IMR-90 (cell line): ENCODE measurements at regions not wholly inside any gene's neighbourhood (a gene's known extent, or its start where the extent isn't known, plus 50 kb on each side); places are given as distances from the start of the nearest gene placed in this dataset.

Experiments used
- ATAC-seq: fragments of 200-7000 bp; cut with Tn5 transposase; 2 replicates; pipeline ENCODE4 v1.9.1; 2020; ENCODE audit warnings: low read depth, mild to moderate bottlenecking, moderate library complexity
- BruUV-seq: library from RNA; stranded (reverse); fragments of 400-500 nt; replicated peaks from 2 replicates; lab custom pipeline; 2021; lab: Mats Ljungman, UMichigan
- CTCF ChIA-PET: fragments of 300-600 bp; formaldehyde crosslinking; extraction: SDS; loops from one replicate; lab custom pipeline; 2021; ENCODE audit warnings: antibody characterized with exemption; lab: Yijun Ruan, JAX
- POLR2A ChIA-PET: fragments of 300-600 bp; sonication (Branson Sonifier 250); formaldehyde crosslinking; loops from one replicate; lab custom pipeline; 2022; ENCODE audit warnings: antibody characterized with exemption; ENCODE audit not compliant: unreplicated experiment; lab: Charles Lee
- DNase-seq: peaks from one replicate; pipeline ENCODE4 v3.0.0; 2013
- H2AFZ ChIP-seq: replicated peaks from 2 replicates; pipeline ENCODE3; 2013; ENCODE audit warnings: low read length, mild to moderate bottlenecking; ENCODE audit not compliant: poor library complexity
- H2AK5ac ChIP-seq: 2 replicates; pipeline ENCODE4 v1.6.1; 2013; ENCODE audit warnings: low read depth, low read length, inconsistent platforms
- H2AK9ac ChIP-seq: replicated peaks from 2 replicates; pipeline ENCODE3; 2013; ENCODE audit warnings: mild to moderate bottlenecking, low read depth, low read length, moderate library complexity; ENCODE audit not compliant: poor library complexity
- H2BK120ac ChIP-seq: 2 replicates; pipeline ENCODE4 v1.6.1; 2013; ENCODE audit warnings: low read depth, low read length, inconsistent platforms
- H2BK15ac ChIP-seq: 3 replicates; pipeline ENCODE4 v1.6.1; 2013; ENCODE audit warnings: low read depth, low read length, inconsistent platforms
- H2BK20ac ChIP-seq: 2 replicates; pipeline ENCODE4 v1.6.1; 2013; ENCODE audit warnings: low read depth, mild to moderate bottlenecking, inconsistent platforms, low read length, moderate library complexity
- H2BK5ac ChIP-seq: 2 replicates; pipeline ENCODE4 v1.6.1; 2013; ENCODE audit warnings: mild to moderate bottlenecking, low read depth, low read length, inconsistent platforms; ENCODE audit not compliant: poor library complexity, severe bottlenecking
- H3K14ac ChIP-seq: replicated peaks from 2 replicates; pipeline ENCODE4 v1.6.1; 2013; ENCODE audit warnings: low read depth, low read length, inconsistent platforms
- H3K18ac ChIP-seq: 2 replicates; pipeline ENCODE4 v1.6.1; 2013; ENCODE audit warnings: low read depth, low read length, control low read depth
- H3K23ac ChIP-seq: 2 replicates; pipeline ENCODE4 v1.6.1; 2013; ENCODE audit warnings: low read depth, low read length, inconsistent platforms
- H3K27ac ChIP-seq: 2 replicates; pipeline ENCODE4 v1.5.1; 2013; ENCODE audit warnings: mild to moderate bottlenecking, control low read depth, low read length; ENCODE audit not compliant: insufficient read depth
- H3K27me3 ChIP-seq: 2 replicates; pipeline ENCODE4 v1.6.1; 2013; ENCODE audit warnings: low read length; ENCODE audit not compliant: control insufficient read depth, insufficient read depth
- H3K36me3 ChIP-seq: 2 replicates; pipeline ENCODE4 v1.6.1; 2013; ENCODE audit warnings: low read length, mixed read lengths; ENCODE audit not compliant: control insufficient read depth, insufficient read depth
- H3K4ac ChIP-seq: 2 replicates; pipeline ENCODE4 v1.6.1; 2013; ENCODE audit warnings: low read depth, low read length, inconsistent platforms
- H3K4me1 ChIP-seq: 2 replicates; pipeline ENCODE4 v1.6.1; 2013; ENCODE audit warnings: low read length, mixed read lengths; ENCODE audit not compliant: control insufficient read depth, insufficient read depth
- H3K4me2 ChIP-seq: 2 replicates; pipeline ENCODE4 v1.6.1; 2013; ENCODE audit warnings: low read depth, mild to moderate bottlenecking, control low read depth, low read length, moderate library complexity
- H3K4me3 ChIP-seq: 2 replicates; pipeline ENCODE4 v1.5.1; 2013; ENCODE audit warnings: low read depth, mild to moderate bottlenecking, control low read depth, low read length, moderate library complexity; ENCODE audit not compliant: insufficient read depth
- H3K56ac ChIP-seq: 2 replicates; pipeline ENCODE4 v1.6.1; 2013; ENCODE audit warnings: low read length, inconsistent platforms; ENCODE audit not compliant: insufficient read depth; ENCODE audit errors: extremely low read depth
- H3K79me1 ChIP-seq, 2 experiments: 2 replicates each; pipeline ENCODE4 v1.6.1; 2013; ENCODE audit warnings: low read length in 2 of 2, inconsistent platforms in 1 of 2, low read depth in 1 of 2
- H3K9ac ChIP-seq: 2 replicates; pipeline ENCODE4 v1.6.1; 2013; ENCODE audit warnings: low read depth, low read length, control low read depth
- H3K9me1 ChIP-seq: 2 replicates; pipeline ENCODE4 v1.6.1; 2013; ENCODE audit warnings: low read length, inconsistent platforms; ENCODE audit not compliant: insufficient read depth
- H3K9me3 ChIP-seq: 2 replicates; pipeline ENCODE4 v1.6.1; 2013; ENCODE audit warnings: low read length; ENCODE audit not compliant: control insufficient read depth, insufficient read depth
- H4K20me1 ChIP-seq: 2 replicates; pipeline ENCODE4 v1.6.1; 2013; ENCODE audit warnings: low read length, inconsistent platforms; ENCODE audit not compliant: insufficient read depth
- H4K5ac ChIP-seq: 2 replicates; pipeline ENCODE4 v1.6.1; 2013; ENCODE audit warnings: mild to moderate bottlenecking, low read depth, low read length, control low read depth
- H4K8ac ChIP-seq, 2 experiments: 2 replicates each; pipeline ENCODE4 v1.6.1; 2013; ENCODE audit warnings: low read depth in 2 of 2, low read length in 2 of 2, control low read depth in 1 of 2, inconsistent platforms in 1 of 2
- H4K91ac ChIP-seq: 2 replicates; pipeline ENCODE4 v1.6.1; 2013; ENCODE audit warnings: low read depth, low read length, inconsistent platforms; ENCODE audit not compliant: insufficient read depth
- BHLHE40 ChIP-seq: fragments of 150-350 bp; IDR thresholded peaks from 2 replicates; pipeline ENCODE4 v1.6.1; 2016; ENCODE audit warnings: mild to moderate bottlenecking, low read depth, low read length
- CEBPB ChIP-seq: IDR thresholded peaks from 2 replicates; pipeline ENCODE4 v1.6.1; 2012; ENCODE audit warnings: low read depth, low read length, improper control_type of control experiment
- CHD1 ChIP-seq: IDR thresholded peaks from 2 replicates; pipeline ENCODE4 v1.6.1; 2012; ENCODE audit warnings: low read depth, low read length, improper control_type of control experiment
- FOS ChIP-seq: fragments of 150-350 bp; IDR thresholded peaks from 2 replicates; pipeline ENCODE4 v1.6.1; 2016; ENCODE audit warnings: low read depth, low read length
- MAFK ChIP-seq: IDR thresholded peaks from 2 replicates; pipeline ENCODE4 v1.6.1; 2012; ENCODE audit warnings: low read depth, low read length, improper control_type of control experiment
- MAZ ChIP-seq: IDR thresholded peaks from 2 replicates; pipeline ENCODE4 v1.6.1; 2012; ENCODE audit warnings: low read depth, mild to moderate bottlenecking, low read length, improper control_type of control experiment, moderate library complexity, borderline replicate concordance
- MXI1 ChIP-seq: IDR thresholded peaks from 2 replicates; pipeline ENCODE4 v1.6.1; 2012; ENCODE audit warnings: low read depth, mild to moderate bottlenecking, low read length, moderate library complexity, borderline replicate concordance
- NFE2L2 ChIP-seq: fragments of 150-350 bp; IDR thresholded peaks from 2 replicates; pipeline ENCODE4 v1.6.1; 2016; ENCODE audit warnings: low read depth, mild to moderate bottlenecking, low read length
- POLR2A ChIP-seq: IDR thresholded peaks from 2 replicates; pipeline ENCODE4 v1.6.1; 2012; ENCODE audit warnings: mild to moderate bottlenecking, low read depth, low read length
- RAD21 ChIP-seq: IDR thresholded peaks from 2 replicates; pipeline ENCODE4 v1.6.1; 2012; ENCODE audit warnings: low read length, improper control_type of control experiment
- RCOR1 ChIP-seq: IDR thresholded peaks from 2 replicates; pipeline ENCODE4 v1.6.1; 2012; ENCODE audit warnings: mild to moderate bottlenecking, low read length, improper control_type of control experiment; ENCODE audit not compliant: insufficient replicate concordance
- RFX5 ChIP-seq: IDR thresholded peaks from 2 replicates; pipeline ENCODE4 v1.8.0; 2012; ENCODE audit warnings: low read depth, mild to moderate bottlenecking, low read length, moderate library complexity
- SMC3 ChIP-seq: fragments of 150-350 bp; IDR thresholded peaks from 2 replicates; pipeline ENCODE4 v1.6.1; 2016; ENCODE audit warnings: low read depth, mild to moderate bottlenecking, antibody characterized with exemption, low read length, moderate library complexity
- WGBS, 2 experiments: methylation state at CpG; one replicate each; pipeline versions ENCODE4 v1.1.5 to v1.1.7; 2013; ENCODE audit warnings: missing lambda C conversion rate in 2 of 2; ENCODE audit not compliant: insufficient read length in 1 of 2; ENCODE audit errors: extremely low coverage in 2 of 2; 5-methylcytosine and 5-hydroxymethylcytosine counted together
- dilution Hi-C: fragments of 300-500 bp; cut with HindIII; formaldehyde crosslinking; loops from one replicate; pipeline ENCODE4 v1.14.3; 2018; ENCODE audit warnings: low sequenced_read_pairs; ENCODE audit not compliant: unreplicated experiment
- in situ Hi-C: fragments of 300-500 bp; cut with MboI; formaldehyde crosslinking; loops from 3 replicates; pipeline ENCODE4 v1.14.3; 2019; ENCODE audit warnings: low sequenced_read_pairs, inconsistent platforms, mixed read lengths
- intact Hi-C: fragments of 100-400 bp; cut with micrococcal nuclease; formaldehyde crosslinking; loops from 2 replicates; pipeline ENCODE4 v1.10.0; 2022
- TF ChIP-seq, protein P1 (sequence below): fragments of 150-350 bp; IDR thresholded peaks from 2 replicates; pipeline ENCODE4 v1.6.1; 2017; ENCODE audit warnings: mild to moderate bottlenecking, antibody characterized with exemption, low read length, low read depth
- TF ChIP-seq, protein P2 (sequence below): fragments of 150-350 bp; IDR thresholded peaks from 2 replicates; pipeline ENCODE4 v1.6.1; 2016; ENCODE audit warnings: low read depth, mild to moderate bottlenecking, low read length, moderate library complexity, borderline replicate concordance
- TF ChIP-seq, protein P3 (sequence below): conservative IDR thresholded peaks from 2 replicates; pipeline ENCODE4 v1.5.1; 2012; ENCODE audit warnings: mild to moderate bottlenecking, low read depth, low read length, improper control_type of control experiment

DNA sequence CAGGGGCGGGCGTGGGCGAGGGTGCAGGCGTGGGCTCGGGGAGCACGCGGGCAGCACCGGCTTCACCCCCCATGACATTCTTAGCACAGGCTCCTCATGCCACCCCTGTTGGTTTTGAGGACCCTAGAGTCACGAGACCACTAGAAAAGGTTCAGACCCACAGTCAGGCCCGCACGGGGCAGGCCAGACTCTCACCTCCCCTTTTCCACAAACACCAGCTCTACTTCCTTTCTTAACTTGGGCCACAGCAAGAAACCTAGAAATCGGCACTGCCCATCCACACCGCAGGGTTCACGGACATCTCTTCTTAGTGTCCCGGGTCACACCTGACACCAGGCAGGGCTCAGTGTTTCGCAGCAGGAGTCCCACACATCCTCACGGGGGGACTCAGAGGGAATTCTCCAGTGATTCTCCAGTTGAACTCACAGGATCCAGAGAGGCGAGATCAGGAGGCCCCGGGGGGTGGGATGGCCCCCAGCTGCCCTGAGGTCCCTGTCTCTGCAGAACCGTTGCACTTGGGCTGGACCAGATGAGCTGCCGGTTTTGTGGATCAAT is 52.0 kb downstream of the JAKMIP3 start:
- Histone ChIP-seq H3K4ac (no peak overlapping the region), H3K27me3 (peaks cover 20% of the 10 kb centered on the region), H4K91ac (no peak overlapping the region), H4K5ac (no peak overlapping the region), H2BK120ac (no peak overlapping the region), H2AK5ac (no peak overlapping the region), H2AK9ac (no peak overlapping the region), H3K23ac (no peak overlapping the region), H3K9me3 (no peaks in the 10 kb centered on the region), H3K14ac (no peak overlapping the region), H3K9ac (no peak overlapping the region), H3K79me1 (no peaks in the 10 kb centered on the region), H3K36me3 (no peaks in the 10 kb centered on the region), H3K4me1 (no peaks in the 10 kb centered on the region), H2BK20ac (no peak overlapping the region), H3K4me3 (no peak overlapping the region), H4K20me1 (no peaks in the 10 kb centered on the region), H3K56ac (no peak overlapping the region), H4K8ac (no peak overlapping the region), H3K18ac (no peak overlapping the region), H3K27ac (no peak overlapping the region), H3K9me1 (no peaks in the 10 kb centered on the region), H2AFZ (no peak overlapping the region), H2BK5ac (no peak overlapping the region), H3K4me2 (no peak overlapping the region), H2BK15ac (no peak overlapping the region)
- WGBS, 2 experiments = 53% methylated on average over 7 of the region's 21 CpGs; no CpG with 5 or more reads in 1 of the 2 experiments
- ChIA-PET POLR2A (no interaction called here), CTCF (interaction anchor here (0.6 kb wide), 1 partner anchor 555 kb away, joined by 9 read pairs; no protein-coding TSS in a partner anchor)
- BruUV-seq = no TSS peak
- in situ Hi-C loops (no loop called here), intact Hi-C loops (no loop called here), dilution Hi-C loops (no loop called here)
- DNase-seq (no peak), ATAC-seq (no peak)
- no peak for TF ChIP-seq RAD21
- TF ChIP-seq CHD1 = no peak
- TF ChIP-seq RCOR1 = no peak
- TF ChIP-seq MAZ = no peak
- no peak for TF ChIP-seq FOS
- TF ChIP-seq SMC3 = no peak
- TF ChIP-seq CEBPB = no peak
- TF ChIP-seq MXI1 = no peak
- TF ChIP-seq, protein P1, sequence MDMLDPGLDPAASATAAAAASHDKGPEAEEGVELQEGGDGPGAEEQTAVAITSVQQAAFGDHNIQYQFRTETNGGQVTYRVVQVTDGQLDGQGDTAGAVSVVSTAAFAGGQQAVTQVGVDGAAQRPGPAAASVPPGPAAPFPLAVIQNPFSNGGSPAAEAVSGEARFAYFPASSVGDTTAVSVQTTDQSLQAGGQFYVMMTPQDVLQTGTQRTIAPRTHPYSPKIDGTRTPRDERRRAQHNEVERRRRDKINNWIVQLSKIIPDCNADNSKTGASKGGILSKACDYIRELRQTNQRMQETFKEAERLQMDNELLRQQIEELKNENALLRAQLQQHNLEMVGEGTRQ = no peak
- TF ChIP-seq, protein P2, sequence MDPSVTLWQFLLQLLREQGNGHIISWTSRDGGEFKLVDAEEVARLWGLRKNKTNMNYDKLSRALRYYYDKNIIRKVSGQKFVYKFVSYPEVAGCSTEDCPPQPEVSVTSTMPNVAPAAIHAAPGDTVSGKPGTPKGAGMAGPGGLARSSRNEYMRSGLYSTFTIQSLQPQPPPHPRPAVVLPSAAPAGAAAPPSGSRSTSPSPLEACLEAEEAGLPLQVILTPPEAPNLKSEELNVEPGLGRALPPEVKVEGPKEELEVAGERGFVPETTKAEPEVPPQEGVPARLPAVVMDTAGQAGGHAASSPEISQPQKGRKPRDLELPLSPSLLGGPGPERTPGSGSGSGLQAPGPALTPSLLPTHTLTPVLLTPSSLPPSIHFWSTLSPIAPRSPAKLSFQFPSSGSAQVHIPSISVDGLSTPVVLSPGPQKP = no peak
- no peak for TF ChIP-seq RFX5
- no peak for TF ChIP-seq BHLHE40
- no peak for TF ChIP-seq POLR2A
- TF ChIP-seq NFE2L2 = no peak
- TF ChIP-seq, protein P3, sequence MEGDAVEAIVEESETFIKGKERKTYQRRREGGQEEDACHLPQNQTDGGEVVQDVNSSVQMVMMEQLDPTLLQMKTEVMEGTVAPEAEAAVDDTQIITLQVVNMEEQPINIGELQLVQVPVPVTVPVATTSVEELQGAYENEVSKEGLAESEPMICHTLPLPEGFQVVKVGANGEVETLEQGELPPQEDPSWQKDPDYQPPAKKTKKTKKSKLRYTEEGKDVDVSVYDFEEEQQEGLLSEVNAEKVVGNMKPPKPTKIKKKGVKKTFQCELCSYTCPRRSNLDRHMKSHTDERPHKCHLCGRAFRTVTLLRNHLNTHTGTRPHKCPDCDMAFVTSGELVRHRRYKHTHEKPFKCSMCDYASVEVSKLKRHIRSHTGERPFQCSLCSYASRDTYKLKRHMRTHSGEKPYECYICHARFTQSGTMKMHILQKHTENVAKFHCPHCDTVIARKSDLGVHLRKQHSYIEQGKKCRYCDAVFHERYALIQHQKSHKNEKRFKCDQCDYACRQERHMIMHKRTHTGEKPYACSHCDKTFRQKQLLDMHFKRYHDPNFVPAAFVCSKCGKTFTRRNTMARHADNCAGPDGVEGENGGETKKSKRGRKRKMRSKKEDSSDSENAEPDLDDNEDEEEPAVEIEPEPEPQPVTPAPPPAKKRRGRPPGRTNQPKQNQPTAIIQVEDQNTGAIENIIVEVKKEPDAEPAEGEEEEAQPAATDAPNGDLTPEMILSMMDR = no peak
- no peak for TF ChIP-seq MAFK
